ENCODE measurements at regions not wholly inside any gene's neighbourhood (a gene's known extent, or its start where the extent isn't known, plus 50 kb on each side); places are given as distances from the start of the nearest gene placed in this dataset.
A peak's percentile ranks its signal among the peaks of the same experiment; 100 is the strongest.

DNA sequence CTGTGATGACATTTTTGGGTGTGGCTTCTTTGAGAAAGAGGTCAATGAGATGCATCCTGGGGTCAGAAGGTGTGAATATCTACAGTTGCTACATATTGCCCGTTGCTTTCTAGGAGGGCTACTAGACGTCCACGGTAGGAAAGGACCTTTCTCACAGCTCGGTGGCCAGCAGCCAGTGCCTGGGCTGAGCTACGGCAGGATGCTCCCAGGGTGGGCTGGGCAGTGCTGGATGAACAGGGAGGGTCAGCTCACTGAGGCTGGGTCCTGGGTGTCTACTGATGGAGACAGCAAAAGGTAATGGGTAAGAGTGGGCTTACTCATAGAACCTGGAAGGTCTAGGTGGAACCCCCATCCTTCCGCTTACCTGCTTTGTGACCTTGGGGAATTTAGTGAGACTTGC, 188.3 kb upstream of the WSCD1 start:
- H3K14ac ChIP-seq (ENCODE audit: insufficient read depth, low read length), result no peak overlapping the region
- no peaks in the 10 kb centered on the region for H3K23me2 ChIP-seq (ENCODE audit: insufficient read length, low read depth, low read length, poor library complexity, severe bottlenecking)
- no peak overlapping the region for H2AFZ ChIP-seq (ENCODE audit: low read length)
- no peak overlapping the region for H3K4ac ChIP-seq (ENCODE audit: low read depth, low read length)
- no peak overlapping the region for H3K27ac ChIP-seq (ENCODE audit: insufficient read length, low read depth, low read length)
- H4K91ac ChIP-seq (ENCODE audit: insufficient read length, low read depth, low read length), result no peak overlapping the region
- no peaks in the 10 kb centered on the region for H3K27me3 ChIP-seq (ENCODE audit: insufficient read depth, low read length)
- peak; percentile 6 for DNase-seq
- no peak overlapping the region for H3K23ac ChIP-seq (ENCODE audit: insufficient read length, low read depth, low read length)
- Mint-ChIP-seq H3K4me1 (peaks cover 10% of the 10 kb centered on the region in 2 experiments), H3K27me3 (ENCODE audit: low read depth) (no peaks in the 10 kb centered on the region; the same call in 1 of the 2 replicates), H3K9me3 (no peaks in the 10 kb centered on the region), H3K36me3 (ENCODE audit: insufficient read depth in 1 of 3, low read depth in 3 of 3) (no peaks in the 10 kb centered on the region), H3K27ac (no peak overlapping the region), H3K4me3 (no peak overlapping the region)
- H3K79me2 ChIP-seq (ENCODE audit: insufficient read depth, low read length), result no peaks in the 10 kb centered on the region
- no peaks in the 10 kb centered on the region for H3K9me3 ChIP-seq (ENCODE audit: control insufficient read depth, low read depth, low read length)
- no peak overlapping the region for H2BK12ac ChIP-seq (ENCODE audit: insufficient read length, low read depth, low read length)
- no peak overlapping the region for H2BK120ac ChIP-seq (ENCODE audit: low read depth, low read length, poor library complexity, severe bottlenecking)
- H4K8ac ChIP-seq (replicated peaks; ENCODE audit: insufficient read length, low read depth, low read length), result no peak overlapping the region
- no peak overlapping the region for H3K9ac ChIP-seq (ENCODE audit: extremely low read depth, insufficient read length, low read length)
- no peak overlapping the region for H2BK5ac ChIP-seq (ENCODE audit: insufficient read length, low read length)
- no peak overlapping the region for H3K4me2 ChIP-seq (ENCODE audit: insufficient read depth, insufficient read length, low read length)
- TF ChIP-seq, protein P1, sequence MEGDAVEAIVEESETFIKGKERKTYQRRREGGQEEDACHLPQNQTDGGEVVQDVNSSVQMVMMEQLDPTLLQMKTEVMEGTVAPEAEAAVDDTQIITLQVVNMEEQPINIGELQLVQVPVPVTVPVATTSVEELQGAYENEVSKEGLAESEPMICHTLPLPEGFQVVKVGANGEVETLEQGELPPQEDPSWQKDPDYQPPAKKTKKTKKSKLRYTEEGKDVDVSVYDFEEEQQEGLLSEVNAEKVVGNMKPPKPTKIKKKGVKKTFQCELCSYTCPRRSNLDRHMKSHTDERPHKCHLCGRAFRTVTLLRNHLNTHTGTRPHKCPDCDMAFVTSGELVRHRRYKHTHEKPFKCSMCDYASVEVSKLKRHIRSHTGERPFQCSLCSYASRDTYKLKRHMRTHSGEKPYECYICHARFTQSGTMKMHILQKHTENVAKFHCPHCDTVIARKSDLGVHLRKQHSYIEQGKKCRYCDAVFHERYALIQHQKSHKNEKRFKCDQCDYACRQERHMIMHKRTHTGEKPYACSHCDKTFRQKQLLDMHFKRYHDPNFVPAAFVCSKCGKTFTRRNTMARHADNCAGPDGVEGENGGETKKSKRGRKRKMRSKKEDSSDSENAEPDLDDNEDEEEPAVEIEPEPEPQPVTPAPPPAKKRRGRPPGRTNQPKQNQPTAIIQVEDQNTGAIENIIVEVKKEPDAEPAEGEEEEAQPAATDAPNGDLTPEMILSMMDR (conservative IDR thresholded peaks at IDR 0.05), result no peak
- H3K56ac ChIP-seq (ENCODE audit: insufficient read length, low read depth, low read length), result no peak overlapping the region
- H3K4me1 ChIP-seq (ENCODE audit: insufficient read depth, low read length), result peaks cover 3% of the 10 kb centered on the region; the same call in 1 of the 2 replicates
- H2BK15ac ChIP-seq (ENCODE audit: low read depth, low read length), result no peak overlapping the region
- WGBS (ENCODE audit: extremely low coverage, insufficient read length, low lambda C conversion rate), result no CpG with 5 or more reads among the region's 6 CpGs
- no peak overlapping the region for H4K5ac ChIP-seq (ENCODE audit: insufficient read length, low read depth, low read length)
- H2BK20ac ChIP-seq (ENCODE audit: low read depth, low read length, poor library complexity, severe bottlenecking), result no peak overlapping the region
- H4K20me1 ChIP-seq (ENCODE audit: control insufficient read depth, insufficient read depth, insufficient read length), result no peaks in the 10 kb centered on the region
- no peak overlapping the region for H3T11ph ChIP-seq (ENCODE audit: low read length)
- H2AK5ac ChIP-seq (ENCODE audit: insufficient read length, low read length), result no peak overlapping the region
- no peaks in the 10 kb centered on the region for H3K79me1 ChIP-seq (ENCODE audit: insufficient read depth, low read depth, low read length, poor library complexity, severe bottlenecking)
- H3K18ac ChIP-seq (ENCODE audit: insufficient read length, low read depth, low read length), result no peak overlapping the region
